IMR-90 (cell line): ENCODE measurements at regions not wholly inside any gene's neighbourhood (a gene's known extent, or its start where the extent isn't known, plus 50 kb on each side); places are given as distances from the start of the nearest gene placed in this dataset.
A peak's percentile ranks its signal among the peaks of the same experiment; 100 is the strongest.

Experiments used
- ATAC-seq: fragments of 200-7000 bp; cut with Tn5 transposase; 2 replicates; pipeline ENCODE4 v1.9.1; 2020; ENCODE audit warnings: low read depth, mild to moderate bottlenecking, moderate library complexity
- BruUV-seq: library from RNA; stranded (reverse); fragments of 400-500 nt; replicated peaks from 2 replicates; lab custom pipeline; 2021; lab: Mats Ljungman, UMichigan
- CTCF ChIA-PET: fragments of 300-600 bp; formaldehyde crosslinking; extraction: SDS; loops from one replicate; lab custom pipeline; 2021; ENCODE audit warnings: antibody characterized with exemption; lab: Yijun Ruan, JAX
- POLR2A ChIA-PET: fragments of 300-600 bp; sonication (Branson Sonifier 250); formaldehyde crosslinking; loops from one replicate; lab custom pipeline; 2022; ENCODE audit warnings: antibody characterized with exemption; ENCODE audit not compliant: unreplicated experiment; lab: Charles Lee
- DNase-seq: peaks from one replicate; pipeline ENCODE4 v3.0.0; 2013
- H2AFZ ChIP-seq: replicated peaks from 2 replicates; pipeline ENCODE3; 2013; ENCODE audit warnings: low read length, mild to moderate bottlenecking; ENCODE audit not compliant: poor library complexity
- H2AK5ac ChIP-seq: 2 replicates; pipeline ENCODE4 v1.6.1; 2013; ENCODE audit warnings: low read depth, low read length, inconsistent platforms
- H2AK9ac ChIP-seq: replicated peaks from 2 replicates; pipeline ENCODE3; 2013; ENCODE audit warnings: mild to moderate bottlenecking, low read depth, low read length, moderate library complexity; ENCODE audit not compliant: poor library complexity
- H2BK120ac ChIP-seq: 2 replicates; pipeline ENCODE4 v1.6.1; 2013; ENCODE audit warnings: low read depth, low read length, inconsistent platforms
- H2BK15ac ChIP-seq: 3 replicates; pipeline ENCODE4 v1.6.1; 2013; ENCODE audit warnings: low read depth, low read length, inconsistent platforms
- H2BK20ac ChIP-seq: 2 replicates; pipeline ENCODE4 v1.6.1; 2013; ENCODE audit warnings: low read depth, mild to moderate bottlenecking, inconsistent platforms, low read length, moderate library complexity
- H2BK5ac ChIP-seq: 2 replicates; pipeline ENCODE4 v1.6.1; 2013; ENCODE audit warnings: mild to moderate bottlenecking, low read depth, low read length, inconsistent platforms; ENCODE audit not compliant: poor library complexity, severe bottlenecking
- H3K14ac ChIP-seq: replicated peaks from 2 replicates; pipeline ENCODE4 v1.6.1; 2013; ENCODE audit warnings: low read depth, low read length, inconsistent platforms
- H3K18ac ChIP-seq: 2 replicates; pipeline ENCODE4 v1.6.1; 2013; ENCODE audit warnings: low read depth, low read length, control low read depth
- H3K23ac ChIP-seq: 2 replicates; pipeline ENCODE4 v1.6.1; 2013; ENCODE audit warnings: low read depth, low read length, inconsistent platforms
- H3K27ac ChIP-seq: 2 replicates; pipeline ENCODE4 v1.5.1; 2013; ENCODE audit warnings: mild to moderate bottlenecking, control low read depth, low read length; ENCODE audit not compliant: insufficient read depth
- H3K27me3 ChIP-seq: 2 replicates; pipeline ENCODE4 v1.6.1; 2013; ENCODE audit warnings: low read length; ENCODE audit not compliant: control insufficient read depth, insufficient read depth
- H3K36me3 ChIP-seq: 2 replicates; pipeline ENCODE4 v1.6.1; 2013; ENCODE audit warnings: low read length, mixed read lengths; ENCODE audit not compliant: control insufficient read depth, insufficient read depth
- H3K4ac ChIP-seq: 2 replicates; pipeline ENCODE4 v1.6.1; 2013; ENCODE audit warnings: low read depth, low read length, inconsistent platforms
- H3K4me1 ChIP-seq: 2 replicates; pipeline ENCODE4 v1.6.1; 2013; ENCODE audit warnings: low read length, mixed read lengths; ENCODE audit not compliant: control insufficient read depth, insufficient read depth
- H3K4me2 ChIP-seq: 2 replicates; pipeline ENCODE4 v1.6.1; 2013; ENCODE audit warnings: low read depth, mild to moderate bottlenecking, control low read depth, low read length, moderate library complexity
- H3K4me3 ChIP-seq: 2 replicates; pipeline ENCODE4 v1.5.1; 2013; ENCODE audit warnings: low read depth, mild to moderate bottlenecking, control low read depth, low read length, moderate library complexity; ENCODE audit not compliant: insufficient read depth
- H3K56ac ChIP-seq: 2 replicates; pipeline ENCODE4 v1.6.1; 2013; ENCODE audit warnings: low read length, inconsistent platforms; ENCODE audit not compliant: insufficient read depth; ENCODE audit errors: extremely low read depth
- H3K79me1 ChIP-seq, 2 experiments: 2 replicates each; pipeline ENCODE4 v1.6.1; 2013; ENCODE audit warnings: low read length in 2 of 2, inconsistent platforms in 1 of 2, low read depth in 1 of 2
- H3K9ac ChIP-seq: 2 replicates; pipeline ENCODE4 v1.6.1; 2013; ENCODE audit warnings: low read depth, low read length, control low read depth
- H3K9me1 ChIP-seq: 2 replicates; pipeline ENCODE4 v1.6.1; 2013; ENCODE audit warnings: low read length, inconsistent platforms; ENCODE audit not compliant: insufficient read depth
- H3K9me3 ChIP-seq: 2 replicates; pipeline ENCODE4 v1.6.1; 2013; ENCODE audit warnings: low read length; ENCODE audit not compliant: control insufficient read depth, insufficient read depth
- H4K20me1 ChIP-seq: 2 replicates; pipeline ENCODE4 v1.6.1; 2013; ENCODE audit warnings: low read length, inconsistent platforms; ENCODE audit not compliant: insufficient read depth
- H4K5ac ChIP-seq: 2 replicates; pipeline ENCODE4 v1.6.1; 2013; ENCODE audit warnings: mild to moderate bottlenecking, low read depth, low read length, control low read depth
- H4K8ac ChIP-seq, 2 experiments: 2 replicates each; pipeline ENCODE4 v1.6.1; 2013; ENCODE audit warnings: low read depth in 2 of 2, low read length in 2 of 2, control low read depth in 1 of 2, inconsistent platforms in 1 of 2
- H4K91ac ChIP-seq: 2 replicates; pipeline ENCODE4 v1.6.1; 2013; ENCODE audit warnings: low read depth, low read length, inconsistent platforms; ENCODE audit not compliant: insufficient read depth
- CEBPB ChIP-seq: IDR thresholded peaks from 2 replicates; pipeline ENCODE4 v1.6.1; 2012; ENCODE audit warnings: low read depth, low read length, improper control_type of control experiment
- MXI1 ChIP-seq: IDR thresholded peaks from 2 replicates; pipeline ENCODE4 v1.6.1; 2012; ENCODE audit warnings: low read depth, mild to moderate bottlenecking, low read length, moderate library complexity, borderline replicate concordance
- RAD21 ChIP-seq: IDR thresholded peaks from 2 replicates; pipeline ENCODE4 v1.6.1; 2012; ENCODE audit warnings: low read length, improper control_type of control experiment
- RCOR1 ChIP-seq: IDR thresholded peaks from 2 replicates; pipeline ENCODE4 v1.6.1; 2012; ENCODE audit warnings: mild to moderate bottlenecking, low read length, improper control_type of control experiment; ENCODE audit not compliant: insufficient replicate concordance
- WGBS, 2 experiments: methylation state at CpG; one replicate each; pipeline versions ENCODE4 v1.1.5 to v1.1.7; 2013; ENCODE audit warnings: missing lambda C conversion rate in 2 of 2; ENCODE audit not compliant: insufficient read length in 1 of 2; ENCODE audit errors: extremely low coverage in 2 of 2; 5-methylcytosine and 5-hydroxymethylcytosine counted together
- dilution Hi-C: fragments of 300-500 bp; cut with HindIII; formaldehyde crosslinking; loops from one replicate; pipeline ENCODE4 v1.14.3; 2018; ENCODE audit warnings: low sequenced_read_pairs; ENCODE audit not compliant: unreplicated experiment
- in situ Hi-C: fragments of 300-500 bp; cut with MboI; formaldehyde crosslinking; loops from 3 replicates; pipeline ENCODE4 v1.14.3; 2019; ENCODE audit warnings: low sequenced_read_pairs, inconsistent platforms, mixed read lengths
- intact Hi-C: fragments of 100-400 bp; cut with micrococcal nuclease; formaldehyde crosslinking; loops from 2 replicates; pipeline ENCODE4 v1.10.0; 2022

GRCh38 chr7:55649238-55649637 is 76.9 kb upstream of the VOPP1 start:
- H2AK9ac ChIP-seq, result no peak overlapping the region
- no peak overlapping the region for H2BK15ac ChIP-seq
- H3K36me3 ChIP-seq, result no peaks in the 10 kb centered on the region
- CTCF ChIA-PET, result no interaction called here
- intact Hi-C loops (no loop called here), in situ Hi-C loops (loop anchor here (10.0 kb wide), 2 partner anchors 306 to 426 kb away; partner anchors contain the start of gene MRPS17), dilution Hi-C loops (no loop called here)
- H3K56ac ChIP-seq, result no peak overlapping the region
- H3K4me2 ChIP-seq, result no peak overlapping the region
- no peak for ATAC-seq
- H2BK5ac ChIP-seq, result no peak overlapping the region
- no peak overlapping the region for H2AK5ac ChIP-seq
- peaks cover 1% of the 10 kb centered on the region; the same call in 1 of the 2 replicates for H3K27me3 ChIP-seq
- H4K20me1 ChIP-seq, result no peaks in the 10 kb centered on the region
- no peak overlapping the region for H2BK120ac ChIP-seq
- H2AFZ ChIP-seq, result no peak overlapping the region
- H3K9ac ChIP-seq, result no peak overlapping the region
- POLR2A ChIA-PET, result no interaction called here
- no peak overlapping the region for H2BK20ac ChIP-seq
- H3K9me1 ChIP-seq, result no peaks in the 10 kb centered on the region
- H4K91ac ChIP-seq, result no peak overlapping the region
- no peak overlapping the region for H3K4ac ChIP-seq
- no peak overlapping the region for H3K4me3 ChIP-seq
- H3K23ac ChIP-seq, result no peak overlapping the region
- WGBS, 2 experiments, result 80% methylated on average over 1 of the region's 4 CpGs; no CpG with 5 or more reads in 1 of the 2 experiments
- no peak for DNase-seq
- no peak overlapping the region for H3K27ac ChIP-seq
- no peaks in the 10 kb centered on the region for H3K79me1 ChIP-seq
- no TSS peak for BruUV-seq
- TF ChIP-seq RCOR1 (no peak), MXI1 (no peak), RAD21 (no peak), CEBPB (peak; percentile 72)
- no peak overlapping the region for H3K18ac ChIP-seq
- H3K4me1 ChIP-seq, result no peaks in the 10 kb centered on the region
- no peak overlapping the region for H4K8ac ChIP-seq
- H3K14ac ChIP-seq, result no peak overlapping the region
- H4K5ac ChIP-seq, result no peak overlapping the region
- H3K9me3 ChIP-seq, result no peaks in the 10 kb centered on the region
